ENCODE measurements at regions not wholly inside any gene's neighbourhood (a gene's known extent, or its start where the extent isn't known, plus 50 kb on each side); places are given as distances from the start of the nearest gene placed in this dataset.

GRCh38 chr3:31297726-31298298 is 234.9 kb upstream of the STT3B start:
- no peaks in the 10 kb centered on the region for H3K27me3 ChIP-seq (ENCODE audit: control insufficient read depth in 1 of 2, insufficient read depth in 2 of 2, low read length in 2 of 2)
- POLR2A ChIA-PET: no interaction called here
- peaks cover 44% of the 10 kb centered on the region for H3K4me1 ChIP-seq (ENCODE audit: insufficient read depth, low read length)
- H4K20me1 ChIP-seq (ENCODE audit: insufficient read depth, low read length): no peaks in the 10 kb centered on the region
- H3K9ac ChIP-seq (ENCODE audit: insufficient read depth, low read depth, low read length): no peak overlapping the region
- no peak for FAIRE-seq
- H3K4me3 ChIP-seq (replicated peaks in 1 of 3; ENCODE audit: insufficient read depth in 1 of 3, low read depth in 2 of 3, low read length in 3 of 3): no peak overlapping the region
- TF ChIP-seq ZNF510 (CRISPR knock-in tag; IDR thresholded peaks at IDR 0.05; ENCODE audit: low read depth) (no peak), POGZ (CRISPR knock-in tag; IDR thresholded peaks at IDR 0.05) (no peak), ZBTB37 (CRISPR knock-in tag; IDR thresholded peaks at IDR 0.05) (no peak), HNRNPUL1 (IDR thresholded peaks at IDR 0.05; ENCODE audit: low read depth, low read length) (no peak), ETS1 (CRISPR knock-in tag; IDR thresholded peaks at IDR 0.05) (no peak)
- TF ChIP-seq, protein P1, sequence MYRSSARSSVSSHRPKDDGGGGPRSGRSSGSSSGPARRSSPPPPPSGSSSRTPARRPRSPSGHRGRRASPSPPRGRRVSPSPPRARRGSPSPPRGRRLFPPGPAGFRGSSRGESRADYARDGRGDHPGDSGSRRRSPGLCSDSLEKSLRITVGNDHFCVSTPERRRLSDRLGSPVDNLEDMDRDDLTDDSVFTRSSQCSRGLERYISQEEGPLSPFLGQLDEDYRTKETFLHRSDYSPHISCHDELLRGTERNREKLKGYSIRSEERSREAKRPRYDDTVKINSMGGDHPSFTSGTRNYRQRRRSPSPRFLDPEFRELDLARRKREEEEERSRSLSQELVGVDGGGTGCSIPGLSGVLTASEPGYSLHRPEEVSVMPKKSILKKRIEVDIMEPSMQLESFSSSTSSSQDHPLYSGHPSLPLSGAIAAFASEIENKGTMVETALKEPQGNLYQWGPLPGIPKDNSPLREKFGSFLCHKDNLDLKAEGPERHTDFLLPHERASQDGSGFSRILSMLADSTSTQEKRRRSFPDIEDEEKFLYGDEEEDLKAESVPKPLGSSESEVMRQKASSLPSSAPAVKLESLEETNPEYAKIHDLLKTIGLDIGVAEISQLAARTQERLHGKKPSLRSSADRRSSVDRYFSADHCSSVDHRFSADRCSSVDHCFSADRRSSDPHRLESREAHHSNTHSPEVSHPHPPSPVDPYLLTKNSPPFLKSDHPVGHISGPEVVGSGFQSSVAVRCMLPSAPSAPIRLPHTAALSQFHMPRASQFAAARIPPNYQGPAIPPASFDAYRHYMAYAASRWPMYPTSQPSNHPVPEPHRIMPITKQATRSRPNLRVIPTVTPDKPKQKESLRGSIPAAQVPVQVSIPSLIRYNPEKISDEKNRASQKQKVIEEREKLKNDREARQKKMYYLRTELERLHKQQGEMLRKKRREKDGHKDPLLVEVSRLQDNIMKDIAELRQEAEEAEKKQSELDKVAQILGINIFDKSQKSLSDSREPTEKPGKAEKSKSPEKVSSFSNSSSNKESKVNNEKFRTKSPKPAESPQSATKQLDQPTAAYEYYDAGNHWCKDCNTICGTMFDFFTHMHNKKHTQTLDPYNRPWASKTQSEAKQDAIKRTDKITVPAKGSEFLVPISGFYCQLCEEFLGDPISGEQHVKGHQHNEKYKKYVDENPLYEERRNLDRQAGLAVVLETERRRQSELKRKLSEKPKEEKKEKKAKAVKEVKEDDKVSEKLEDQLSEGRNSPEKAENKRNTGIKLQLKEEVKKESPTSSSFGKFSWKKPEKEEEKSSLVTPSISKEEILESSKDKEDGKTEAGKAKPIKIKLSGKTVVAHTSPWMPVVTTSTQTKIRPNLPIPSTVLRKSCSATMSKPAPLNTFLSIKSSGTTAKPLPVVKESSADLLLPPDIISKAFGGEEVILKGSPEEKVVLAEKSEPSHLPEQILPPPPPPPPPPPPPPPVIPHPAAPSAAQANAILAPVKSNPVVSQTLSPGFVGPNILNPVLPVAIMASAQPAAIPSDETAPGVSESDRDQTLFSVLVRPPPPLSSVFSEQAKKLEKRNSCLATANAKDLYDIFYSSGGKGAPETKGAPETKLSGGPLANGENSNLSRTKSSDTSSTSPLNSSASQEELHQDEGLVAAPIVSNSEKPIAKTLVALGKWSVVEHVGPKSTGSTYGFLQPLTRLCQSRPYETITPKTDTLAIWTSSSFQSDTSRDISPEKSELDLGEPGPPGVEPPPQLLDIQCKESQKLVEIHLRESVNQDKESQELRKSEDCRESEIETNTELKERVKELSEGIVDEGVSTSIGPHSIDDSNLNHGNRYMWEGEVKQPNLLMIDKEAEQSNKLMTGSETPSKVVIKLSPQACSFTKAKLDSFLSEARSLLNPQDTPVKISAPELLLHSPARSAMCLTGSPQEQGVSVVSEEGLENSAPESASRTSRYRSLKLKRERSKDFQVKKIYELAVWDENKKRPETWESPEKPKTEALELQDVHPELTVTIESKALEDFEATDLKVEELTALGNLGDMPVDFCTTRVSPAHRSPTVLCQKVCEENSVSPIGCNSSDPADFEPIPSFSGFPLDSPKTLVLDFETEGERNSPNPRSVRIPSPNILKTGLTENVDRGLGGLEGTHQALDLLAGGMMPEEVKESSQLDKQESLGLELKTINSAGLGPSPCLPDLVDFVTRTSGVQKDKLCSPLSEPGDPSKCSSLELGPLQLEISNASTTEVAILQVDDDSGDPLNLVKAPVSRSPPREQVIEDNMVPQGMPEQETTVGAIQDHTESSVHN (CRISPR knock-in tag; IDR thresholded peaks at IDR 0.05): no peak
- no peaks in the 10 kb centered on the region for H3K36me3 ChIP-seq (replicated peaks in 1 of 2; ENCODE audit: control insufficient read depth in 1 of 2, insufficient read depth in 2 of 2, low read length in 2 of 2)
- H3K4me2 ChIP-seq (ENCODE audit: low read depth, low read length): no peak overlapping the region
- no peak overlapping the region for H2AFZ ChIP-seq (ENCODE audit: low read length)
- no peak overlapping the region for H3K27ac ChIP-seq (ENCODE audit: extremely low read length, insufficient read depth, low read length)
- CTCF ChIA-PET (ENCODE audit: low intra/inter-chr PET ratio, low total read pairs): no interaction called here
- BruUV-seq (replicated peaks): no TSS peak
- no peak for ATAC-seq
- DNase-seq (ENCODE audit: low spot score): no peak
- H3K79me2 ChIP-seq (ENCODE audit: insufficient read depth, low read length): no peaks in the 10 kb centered on the region
- in situ Hi-C loops (cut with HindIII; ENCODE audit: extremely low pct_ligation_motif_present, low pct_unique_long_range_greater_than_20kb): no loop called here
- 90% methylated on average over 2 of the region's 3 CpGs for WGBS (ENCODE audit: low lambda C conversion rate)
- intact Hi-C loops (cut with micrococcal nuclease; ENCODE audit: unreplicated experiment): no loop called here
- H3K9me3 ChIP-seq (ENCODE audit: low read length): no peaks in the 10 kb centered on the region

Measured in HepG2 (cell line).